Uterus (tissue), 3 donors: ENCODE measurements at regions not wholly inside any gene's neighbourhood (a gene's known extent, or its start where the extent isn't known, plus 50 kb on each side); places are given as distances from the start of the nearest gene placed in this dataset.
"Not testable (repeated sequence)": the region's sequence is repeated elsewhere in the genome, so short reads cannot be mapped to it uniquely, and the experiment has no call there.

Source experiments
- DNase-seq, 2 donors: peaks; one replicate each; pipeline ENCODE4 v3.0.0-alpha.2; 2019 to 2020
- H3K27ac ChIP-seq, 2 donors: fragments of 200-600 bp; sonication (generic); 1 replicate in 1 of 2; 2 replicates in 1 of 2; pipeline ENCODE4 v1.5.1; 2016 to 2018
- H3K27me3 ChIP-seq, 2 donors: fragments of 200-600 bp; sonication (generic); one replicate each; pipeline ENCODE4 v1.5.1; 2018 to 2019; ENCODE audit warnings: control low read depth in 1 of 2
- H3K36me3 ChIP-seq, 2 donors: fragments of 200-600 bp; sonication (generic); one replicate each; pipeline ENCODE4 v1.5.1; 2019; ENCODE audit warnings: control low read depth in 1 of 2
- H3K4me1 ChIP-seq, 2 donors: fragments of 200-600 bp; sonication (generic); one replicate each; pipeline ENCODE4 v1.5.1; 2018 to 2019; ENCODE audit warnings: control low read depth in 1 of 2
- H3K4me3 ChIP-seq, 2 donors: fragments of 200-600 bp; sonication (generic); 1 replicate in 1 of 2; 2 replicates in 1 of 2; pipeline ENCODE4 v1.5.1; 2018 to 2019; ENCODE audit warnings: mild to moderate bottlenecking in 1 of 2
- H3K9me3 ChIP-seq, 2 donors: fragments of 200-600 bp; sonication (generic); one replicate each; pipeline ENCODE4 v1.5.1; 2019; ENCODE audit warnings: control low read depth in 1 of 2
- CTCF ChIP-seq, 4 experiments: fragments of 200-600 bp in 2 of 4; fragments of 450-650 bp in 2 of 4; sonication (generic) in 2 of 4; IDR thresholded peaks; one replicate each; pipeline ENCODE4 v1.5.1; 2016 to 2019; ENCODE audit warnings: antibody characterized with exemption in 4 of 4, mild to moderate bottlenecking in 2 of 4, moderate library complexity in 1 of 4
- POLR2A ChIP-seq, 2 donors: fragments of 450-650 bp; IDR thresholded peaks; one replicate each; pipeline ENCODE4 v1.6.1; 2016; ENCODE audit warnings: antibody characterized with exemption in 2 of 2, mild to moderate bottlenecking in 1 of 2, moderate library complexity in 1 of 2
- intact Hi-C: fragments of 100-400 bp; cut with DNase I; formaldehyde crosslinking; loops from one replicate; pipeline ENCODE4 v1.15.1; 2023; ENCODE audit warnings: low total_unique reads
- donor health status: DM: yes; HTN: yes; CAD: no.

- Histone ChIP-seq H3K4me3 (no peak overlapping the region), H3K36me3 (no peaks in the 10 kb centered on the region), H3K27me3 (no peaks in the 10 kb centered on the region), H3K4me1 (no peaks in the 10 kb centered on the region), H3K27ac (no peak overlapping the region), H3K9me3 (no peaks in the 10 kb centered on the region)
- intact Hi-C loops, result no loop called here
- TF ChIP-seq POLR2A (IDR thresholded peaks at IDR 0.05) (no peak), CTCF (IDR thresholded peaks at IDR 0.05) (no peak)
- DNase-seq, result no peak
These were observed 95.7 kb upstream of the HS6ST1 start for GRCh38 chr2:128414351-128414750.

DNA sequence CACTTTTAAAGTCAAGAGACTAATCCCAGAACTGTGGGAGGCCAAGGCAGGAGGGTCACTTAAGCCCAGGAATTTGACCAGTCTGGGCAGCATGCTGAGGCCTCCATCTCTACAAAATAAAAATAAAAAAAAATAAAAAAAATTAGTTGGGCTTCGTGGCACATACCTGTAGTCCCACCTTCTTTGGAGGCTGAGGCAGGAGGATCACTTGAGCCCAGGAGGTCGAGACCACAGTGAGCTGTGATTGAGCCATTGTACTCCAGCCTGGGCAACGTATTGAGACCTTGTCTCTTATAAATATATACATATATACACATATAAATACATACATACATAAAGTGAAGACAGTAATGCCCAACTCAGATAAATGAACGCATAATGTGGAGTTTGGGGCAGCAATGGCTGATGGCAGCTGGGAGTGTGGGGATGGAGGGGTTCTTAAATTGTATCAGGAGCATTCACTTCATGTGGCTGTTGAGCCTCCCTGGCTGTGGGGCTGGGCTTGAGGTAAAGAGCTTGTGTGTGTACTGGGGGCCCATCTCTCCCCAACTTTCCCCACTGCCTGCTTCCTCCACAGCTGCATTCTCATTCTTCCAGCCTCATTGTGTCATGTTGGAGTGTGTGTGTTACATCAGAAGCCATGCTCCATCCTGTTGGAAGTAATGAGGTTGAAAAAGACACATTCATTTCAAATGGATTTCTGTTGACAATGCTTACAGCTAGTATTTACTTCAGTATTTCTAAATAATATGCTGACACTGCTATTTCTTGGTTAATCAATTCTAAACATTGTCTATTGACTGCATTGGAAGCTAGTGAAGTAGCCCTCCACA lies 96.5 kb upstream of the HS6ST1 start:
- Histone ChIP-seq H3K4me3 (no peak overlapping the region), H3K9me3 (no peaks in the 10 kb centered on the region), H3K27ac (no peak overlapping the region), H3K36me3 (no peaks in the 10 kb centered on the region), H3K27me3 (no peaks in the 10 kb centered on the region), H3K4me1 (no peaks in the 10 kb centered on the region)
- intact Hi-C loops, result no loop called here
- DNase-seq, result no peak
- TF ChIP-seq POLR2A (IDR thresholded peaks at IDR 0.05) (no peak), CTCF (IDR thresholded peaks at IDR 0.05) (no peak)

GRCh38 chr2:128415779-128416061 lies 97.1 kb upstream of the HS6ST1 start:
- Histone ChIP-seq H3K27ac (no peak overlapping the region), H3K9me3 (no peaks in the 10 kb centered on the region), H3K4me1 (no peaks in the 10 kb centered on the region), H3K4me3 (no peak overlapping the region), H3K27me3 (no peaks in the 10 kb centered on the region), H3K36me3 (no peaks in the 10 kb centered on the region)
- no peak for TF ChIP-seq CTCF (IDR thresholded peaks at IDR 0.05)
- no peak for TF ChIP-seq POLR2A (IDR thresholded peaks at IDR 0.05)
- no peak for DNase-seq
- intact Hi-C loops, result no loop called here

GRCh38 chr2:128416109-128416785 lies 97.6 kb upstream of the HS6ST1 start:
- Histone ChIP-seq H3K4me1 (no peaks in the 10 kb centered on the region), H3K27ac (no peak overlapping the region), H3K36me3 (no peaks in the 10 kb centered on the region), H3K27me3 (no peaks in the 10 kb centered on the region), H3K4me3 (no peak overlapping the region), H3K9me3 (no peaks in the 10 kb centered on the region)
- intact Hi-C loops, result no loop called here
- no peak for TF ChIP-seq POLR2A (IDR thresholded peaks at IDR 0.05)
- no peak for TF ChIP-seq CTCF (IDR thresholded peaks at IDR 0.05)
- no peak for DNase-seq

DNA sequence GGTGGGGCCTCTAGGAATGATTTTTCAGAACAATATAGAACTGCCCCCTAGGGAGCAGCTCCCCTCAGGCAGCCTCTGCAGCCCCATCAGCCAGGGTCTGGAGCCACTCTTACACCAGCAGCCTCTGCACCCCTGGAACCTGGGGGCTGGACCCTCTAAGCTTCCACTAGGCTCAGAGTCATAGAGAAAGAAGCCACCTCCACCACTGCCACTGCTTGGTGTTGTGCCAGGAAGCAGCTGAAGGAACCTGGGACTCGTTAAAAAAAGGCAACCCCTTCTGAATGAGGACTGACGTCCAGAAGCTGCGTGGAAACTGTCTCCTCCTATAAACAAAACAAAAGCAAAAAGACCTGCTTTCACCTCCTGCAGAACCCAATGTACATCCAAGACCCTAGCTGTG lies 98.1 kb upstream of the HS6ST1 start:
- Histone ChIP-seq H3K9me3 (no peaks in the 10 kb centered on the region), H3K4me3 (no peak overlapping the region), H3K27ac (no peak overlapping the region), H3K4me1 (no peaks in the 10 kb centered on the region), H3K27me3 (no peaks in the 10 kb centered on the region), H3K36me3 (no peaks in the 10 kb centered on the region)
- peak in 1 of 2 donors; percentile 8 for DNase-seq
- intact Hi-C loops, result no loop called here
- TF ChIP-seq CTCF (IDR thresholded peaks at IDR 0.05) (no peak), POLR2A (IDR thresholded peaks at IDR 0.05) (no peak)

- H3K36me3 ChIP-seq, H3K4me1 ChIP-seq, H3K4me3 ChIP-seq, intact Hi-C loops, H3K27ac ChIP-seq, H3K9me3 ChIP-seq, H3K27me3 ChIP-seq: not testable (repeated sequence)
- DNase-seq, result peak in 1 of 2 donors; percentile 4
These were observed 98.6 kb upstream of the HS6ST1 start for GRCh38 chr2:128417264-128417663.
